SK-N-SH (cell line): ENCODE measurements at regions not wholly inside any gene's neighbourhood (a gene's known extent, or its start where the extent isn't known, plus 50 kb on each side); places are given as distances from the start of the nearest gene placed in this dataset.

Source experiments
- CTCF ChIA-PET: fragments of 300-600, 350-600 bp; formaldehyde crosslinking; extraction: SDS; loops from one replicate; lab custom pipeline; 2021; lab: Yijun Ruan, JAX
- POLR2A ChIA-PET: fragments of 350-600 bp; sonication (Branson Sonifier 250); formaldehyde crosslinking; extraction: SDS; loops from one replicate; lab custom pipeline; 2020; ENCODE audit warnings: antibody characterized with exemption, inconsistent platforms; lab: Yijun Ruan, JAX
- DNase-seq: peaks from one replicate; pipeline ENCODE4 v3.0.0; 2012
- H2AFZ ChIP-seq: fragments of 200-600 bp; sonication (generic); 2 replicates; pipeline ENCODE4 v1.8.1; 2016; ENCODE audit warnings: antibody characterized with exemption, mild to moderate bottlenecking, low read depth
- H3F3A ChIP-seq: fragments of 200-600 bp; sonication (generic); replicated peaks from 2 replicates; pipeline ENCODE3; 2016; ENCODE audit warnings: antibody characterized with exemption, mild to moderate bottlenecking; ENCODE audit not compliant: insufficient read depth
- H3K27ac ChIP-seq, 2 experiments: fragments of 200-500 bp in 1 of 2; fragments of 200-600 bp in 1 of 2; sonication (Bioruptor generic) in 1 of 2; sonication (generic), shearing (Covaris generic) in 1 of 2; 2 replicates each; pipeline versions ENCODE4 v1.5.1 to v1.6.1; 2014 to 2016; ENCODE audit warnings: low read depth in 2 of 2, inconsistent platforms in 1 of 2, low read length in 1 of 2, mild to moderate bottlenecking in 1 of 2, mixed read lengths in 1 of 2
- H3K27me3 ChIP-seq: fragments of 200-600 bp; sonication (generic), shearing (Covaris generic); 2 replicates; pipeline ENCODE4 v1.6.1; 2016; ENCODE audit warnings: mixed run types; ENCODE audit not compliant: insufficient read depth
- H3K36me3 ChIP-seq, 2 experiments: fragments of 200-500 bp in 1 of 2; fragments of 200-600 bp in 1 of 2; sonication (Bioruptor generic) in 1 of 2; sonication (generic) in 1 of 2; replicated peaks in 1 of 2; 2 replicates each; pipeline versions ENCODE3 to v1.5.1; 2014 to 2016; ENCODE audit warnings: low read length in 1 of 2, mild to moderate bottlenecking in 1 of 2; ENCODE audit not compliant: insufficient read depth in 2 of 2, control insufficient read depth in 1 of 2
- H3K4me1 ChIP-seq, 2 experiments: fragments of 200-500 bp in 1 of 2; fragments of 200-600 bp in 1 of 2; sonication (Bioruptor generic) in 1 of 2; sonication (generic), shearing (Covaris generic) in 1 of 2; 2 replicates each; pipeline versions ENCODE4 v1.5.1 to v1.6.1; 2014 to 2016; ENCODE audit warnings: low read depth in 1 of 2, low read length in 1 of 2, mixed run types in 1 of 2; ENCODE audit not compliant: insufficient read depth in 2 of 2, control insufficient read depth in 1 of 2
- H3K4me2 ChIP-seq: fragments of 200-600 bp; sonication (generic), shearing (Covaris generic); 2 replicates; pipeline ENCODE4 v1.6.1; 2017; ENCODE audit warnings: mixed run types
- H3K4me3 ChIP-seq, 2 experiments: fragments of 200-500 bp in 1 of 2; fragments of 200-600 bp in 1 of 2; sonication (Bioruptor generic) in 1 of 2; sonication (generic), shearing (Covaris generic) in 1 of 2; 2 replicates each; pipeline versions ENCODE4 v1.5.1 to v1.8.1; 2014 to 2016; ENCODE audit warnings: low read depth in 2 of 2, inconsistent platforms in 1 of 2, low read length in 1 of 2, mild to moderate bottlenecking in 1 of 2, mixed read lengths in 1 of 2, moderate library complexity in 1 of 2
- H3K79me2 ChIP-seq: fragments of 200-600 bp; sonication (generic); 2 replicates; pipeline ENCODE4 v1.8.1; 2017; ENCODE audit warnings: mild to moderate bottlenecking; ENCODE audit not compliant: insufficient read depth
- H3K9ac ChIP-seq: fragments of 200-600 bp; sonication (generic); 2 replicates; pipeline ENCODE4 v1.6.1; 2017; ENCODE audit warnings: mixed run types
- H3K9me2 ChIP-seq: fragments of 200-600 bp; sonication (generic); 2 replicates; pipeline ENCODE4 v1.6.1; 2017; ENCODE audit warnings: mixed run types
- H3K9me3 ChIP-seq: fragments of 200-600 bp; sonication (generic); 2 replicates; pipeline ENCODE4 v1.6.1; 2017; ENCODE audit warnings: mixed run types, mild to moderate bottlenecking, moderate library complexity
- H4K20me1 ChIP-seq: fragments of 200-600 bp; sonication (generic); 2 replicates; pipeline ENCODE4 v1.6.1; 2017; ENCODE audit warnings: mild to moderate bottlenecking, mixed run types; ENCODE audit not compliant: insufficient read depth
- CHD2 ChIP-seq: fragments of 150-350 bp; IDR thresholded peaks from 2 replicates; pipeline ENCODE4 v1.6.1; 2018; ENCODE audit warnings: low read length; ENCODE audit not compliant: partially characterized antibody
- ELF1 ChIP-seq: IDR thresholded peaks from 2 replicates; pipeline ENCODE4 v1.4.0; 2012
- FOSL2 ChIP-seq: IDR thresholded peaks from 2 replicates; pipeline ENCODE4 v1.4.0; 2012; ENCODE audit warnings: low read depth, mild to moderate bottlenecking, moderate library complexity, borderline replicate concordance
- FOXM1 ChIP-seq: IDR thresholded peaks from 2 replicates; pipeline ENCODE4 v1.4.0; 2012; ENCODE audit warnings: low read depth, mild to moderate bottlenecking
- NFIC ChIP-seq: IDR thresholded peaks from 2 replicates; pipeline ENCODE4 v1.4.0; 2012; ENCODE audit warnings: borderline replicate concordance
- PBX3 ChIP-seq: IDR thresholded peaks from 2 replicates; pipeline ENCODE4; 2012
- RAD21 ChIP-seq: IDR thresholded peaks from 2 replicates; pipeline ENCODE4 v1.6.1; 2012; ENCODE audit warnings: mild to moderate bottlenecking, low read length
- REST ChIP-seq: IDR thresholded peaks from 2 replicates; pipeline ENCODE4 v1.6.1; 2012; ENCODE audit warnings: mild to moderate bottlenecking, low read depth, low read length, moderate library complexity
- RFX5 ChIP-seq: IDR thresholded peaks from 2 replicates; pipeline ENCODE4 v1.6.1; 2012; ENCODE audit warnings: mild to moderate bottlenecking, improper control_type of control experiment, low read length
- RXRA ChIP-seq: IDR thresholded peaks from 2 replicates; pipeline ENCODE4 v1.4.0; 2012; ENCODE audit warnings: low read depth, mild to moderate bottlenecking, borderline replicate concordance
- SIN3A ChIP-seq: IDR thresholded peaks from 2 replicates; pipeline ENCODE4 v1.6.1; 2012; ENCODE audit warnings: low read depth, mild to moderate bottlenecking, low read length, moderate library complexity, borderline replicate concordance
- TAF1 ChIP-seq: IDR thresholded peaks from 2 replicates; pipeline ENCODE4 v1.6.1; 2012; ENCODE audit warnings: low read depth, mild to moderate bottlenecking, low read length, moderate library complexity, borderline replicate concordance
- TEAD4 ChIP-seq: IDR thresholded peaks from 2 replicates; pipeline ENCODE4 v1.4.0; 2012; ENCODE audit warnings: mild to moderate bottlenecking, borderline replicate concordance; ENCODE audit not compliant: insufficient read depth
- WGBS: methylation state at CpG from one replicate; pipeline ENCODE4 v1.1.6; 2017; ENCODE audit warnings: low lambda C conversion rate; 5-methylcytosine and 5-hydroxymethylcytosine counted together
- TF ChIP-seq, protein P1 (sequence below): IDR thresholded peaks from 2 replicates; pipeline ENCODE4 v1.4.0; 2012; ENCODE audit warnings: low read depth, borderline replicate concordance
- TF ChIP-seq, protein P2 (sequence below): IDR thresholded peaks from 2 replicates; pipeline ENCODE4 v1.4.0; 2012; ENCODE audit warnings: low read depth, borderline replicate concordance

DNA sequence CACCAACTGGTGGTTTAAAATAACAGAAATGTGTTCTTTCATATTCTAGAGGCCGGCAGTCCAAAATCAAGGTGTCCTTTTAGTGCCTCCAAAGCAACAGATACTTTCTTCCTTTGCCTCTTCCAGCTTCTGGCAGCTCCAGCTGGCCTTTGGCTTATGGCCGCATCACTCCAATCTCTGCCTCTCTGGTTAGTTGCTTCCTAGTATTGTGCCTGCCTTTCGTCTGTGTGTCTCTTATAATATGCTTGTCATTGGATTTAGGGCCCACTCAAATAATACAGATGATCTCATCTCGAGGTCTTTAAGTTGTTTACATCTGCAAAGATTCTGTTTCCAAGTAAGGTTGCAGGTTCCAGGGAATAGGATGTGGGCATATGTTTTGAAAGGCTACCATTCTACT, 855.2 kb upstream of the ID2 start:
- WGBS = 82% methylated on average over 4 of the region's 4 CpGs
- Histone ChIP-seq H3K9ac (no peak overlapping the region), H3K36me3 (no peaks in the 10 kb centered on the region), H3K4me3 (no peak overlapping the region), H3K9me3 (no peaks in the 10 kb centered on the region), H3F3A (no peaks in the 10 kb centered on the region), H2AFZ (no peak overlapping the region), H4K20me1 (no peaks in the 10 kb centered on the region), H3K79me2 (no peaks in the 10 kb centered on the region), H3K27ac (no peak overlapping the region), H3K27me3 (no peaks in the 10 kb centered on the region), H3K9me2 (no peaks in the 10 kb centered on the region), H3K4me2 (no peak overlapping the region), H3K4me1 (no peaks in the 10 kb centered on the region)
- CTCF ChIA-PET = interaction anchor here (1.1 kb wide), 1 partner anchor 10 kb away, joined by 3 read pairs; no protein-coding TSS in a partner anchor
- no peak for TF ChIP-seq SIN3A
- no peak for TF ChIP-seq FOSL2
- TF ChIP-seq ELF1 = no peak
- TF ChIP-seq PBX3 = no peak
- TF ChIP-seq, protein P1, sequence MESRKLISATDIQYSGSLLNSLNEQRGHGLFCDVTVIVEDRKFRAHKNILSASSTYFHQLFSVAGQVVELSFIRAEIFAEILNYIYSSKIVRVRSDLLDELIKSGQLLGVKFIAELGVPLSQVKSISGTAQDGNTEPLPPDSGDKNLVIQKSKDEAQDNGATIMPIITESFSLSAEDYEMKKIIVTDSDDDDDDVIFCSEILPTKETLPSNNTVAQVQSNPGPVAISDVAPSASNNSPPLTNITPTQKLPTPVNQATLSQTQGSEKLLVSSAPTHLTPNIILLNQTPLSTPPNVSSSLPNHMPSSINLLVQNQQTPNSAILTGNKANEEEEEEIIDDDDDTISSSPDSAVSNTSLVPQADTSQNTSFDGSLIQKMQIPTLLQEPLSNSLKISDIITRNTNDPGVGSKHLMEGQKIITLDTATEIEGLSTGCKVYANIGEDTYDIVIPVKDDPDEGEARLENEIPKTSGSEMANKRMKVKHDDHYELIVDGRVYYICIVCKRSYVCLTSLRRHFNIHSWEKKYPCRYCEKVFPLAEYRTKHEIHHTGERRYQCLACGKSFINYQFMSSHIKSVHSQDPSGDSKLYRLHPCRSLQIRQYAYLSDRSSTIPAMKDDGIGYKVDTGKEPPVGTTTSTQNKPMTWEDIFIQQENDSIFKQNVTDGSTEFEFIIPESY = no peak
- no peak for TF ChIP-seq CHD2
- TF ChIP-seq FOXM1 = no peak
- TF ChIP-seq NFIC = no peak
- TF ChIP-seq, protein P2, sequence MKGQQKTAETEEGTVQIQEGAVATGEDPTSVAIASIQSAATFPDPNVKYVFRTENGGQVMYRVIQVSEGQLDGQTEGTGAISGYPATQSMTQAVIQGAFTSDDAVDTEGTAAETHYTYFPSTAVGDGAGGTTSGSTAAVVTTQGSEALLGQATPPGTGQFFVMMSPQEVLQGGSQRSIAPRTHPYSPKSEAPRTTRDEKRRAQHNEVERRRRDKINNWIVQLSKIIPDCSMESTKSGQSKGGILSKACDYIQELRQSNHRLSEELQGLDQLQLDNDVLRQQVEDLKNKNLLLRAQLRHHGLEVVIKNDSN = no peak
- TF ChIP-seq RFX5 = no peak
- no peak for TF ChIP-seq REST
- TF ChIP-seq TAF1 = no peak
- TF ChIP-seq RXRA = no peak
- no peak for TF ChIP-seq TEAD4
- TF ChIP-seq RAD21 = no peak
- DNase-seq = no peak
- POLR2A ChIA-PET = no interaction called here
